ENCODE measurements at regions not wholly inside any gene's neighbourhood (a gene's known extent, or its start where the extent isn't known, plus 50 kb on each side); places are given as distances from the start of the nearest gene placed in this dataset.

DNA sequence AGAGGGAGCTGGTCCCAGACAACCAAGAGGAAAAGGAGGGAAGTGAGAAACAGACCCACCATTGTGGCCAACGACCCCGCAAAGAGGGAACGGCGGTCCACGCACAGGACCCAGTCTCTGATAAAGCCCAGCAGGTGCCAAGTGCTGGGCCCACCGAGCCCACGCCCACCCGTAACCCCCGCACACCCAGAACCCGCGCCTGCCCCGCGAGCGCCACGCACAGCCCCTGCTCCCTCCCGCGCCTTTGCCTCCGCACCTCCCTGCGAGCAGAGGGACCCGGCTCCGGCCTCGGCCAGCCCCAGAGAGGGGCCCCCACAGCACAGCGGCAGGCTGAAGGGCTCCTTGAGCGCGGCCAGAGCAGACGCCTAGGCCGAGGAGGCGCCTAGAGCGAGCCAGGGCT, 1192.2 kb downstream of the PCDH17 start:
- no peak for TF ChIP-seq POLR2A (IDR thresholded peaks at IDR 0.05; ENCODE audit: low read depth, low read length)
- TF ChIP-seq TAF1 (IDR thresholded peaks at IDR 0.05; ENCODE audit: borderline replicate concordance, low read depth, low read length) = no peak
- no peak for TF ChIP-seq POLR2AphosphoS5 (IDR thresholded peaks at IDR 0.05; ENCODE audit: low read depth, low read length)

Measured in GM12892 (cell line).